ENCODE measurements at regions not wholly inside any gene's neighbourhood (a gene's known extent, or its start where the extent isn't known, plus 50 kb on each side); places are given as distances from the start of the nearest gene placed in this dataset.

- intact Hi-C loops (cut with micrococcal nuclease) = no loop called here
- Histone ChIP-seq H2AK5ac (ENCODE audit: low read depth, low read length) (no peak overlapping the region), H3K56ac (ENCODE audit: extremely low read depth, insufficient read depth, low read length) (no peak overlapping the region), H3K4me2 (ENCODE audit: low read depth, low read length) (no peak overlapping the region), H3K27me3 (ENCODE audit: control insufficient read depth, insufficient read depth, low read length) (no peaks in the 10 kb centered on the region), H3K79me1 (ENCODE audit: low read depth in 1 of 2, low read length in 2 of 2) (no peaks in the 10 kb centered on the region), H3K27ac (ENCODE audit: insufficient read depth, low read length) (no peak overlapping the region), H3K23ac (ENCODE audit: low read depth, low read length) (no peak overlapping the region), H4K20me1 (ENCODE audit: insufficient read depth, low read length) (no peaks in the 10 kb centered on the region), H3K9me1 (ENCODE audit: insufficient read depth, low read length) (no peaks in the 10 kb centered on the region), H2BK15ac (ENCODE audit: low read depth, low read length) (no peak overlapping the region), H2BK20ac (ENCODE audit: low read depth, low read length) (no peak overlapping the region), H3K4ac (ENCODE audit: low read depth, low read length) (no peak overlapping the region), H3K9ac (ENCODE audit: low read depth, low read length) (no peak overlapping the region), H3K4me3 (ENCODE audit: insufficient read depth, low read depth, low read length) (no peak overlapping the region), H3K9me3 (ENCODE audit: control insufficient read depth, insufficient read depth, low read length) (peaks cover 4% of the 10 kb centered on the region; the same call in 1 of the 2 replicates), H4K5ac (ENCODE audit: low read depth, low read length) (no peak overlapping the region), H4K8ac (ENCODE audit: low read depth in 2 of 2, low read length in 2 of 2) (no peak overlapping the region), H2AK9ac (replicated peaks; ENCODE audit: low read depth, low read length, poor library complexity) (no peak overlapping the region), H4K91ac (ENCODE audit: insufficient read depth, low read depth, low read length) (no peak overlapping the region), H2BK5ac (ENCODE audit: low read depth, low read length, poor library complexity, severe bottlenecking) (no peak overlapping the region), H3K18ac (ENCODE audit: low read depth, low read length) (no peak overlapping the region), H3K14ac (replicated peaks; ENCODE audit: low read depth, low read length) (no peak overlapping the region), H3K36me3 (ENCODE audit: control insufficient read depth, insufficient read depth, low read length) (no peaks in the 10 kb centered on the region), H3K4me1 (ENCODE audit: control insufficient read depth, insufficient read depth, low read length) (no peaks in the 10 kb centered on the region), H2AFZ (replicated peaks; ENCODE audit: low read length, poor library complexity) (no peak overlapping the region), H2BK120ac (ENCODE audit: low read depth, low read length) (no peak overlapping the region)
- ATAC-seq (ENCODE audit: low read depth) (no peak), DNase-seq (no peak)
- POLR2A ChIA-PET (ENCODE audit: unreplicated experiment) = no interaction called here
- in situ Hi-C loops (cut with MboI; ENCODE audit: low sequenced_read_pairs) = no loop called here
- dilution Hi-C loops (cut with HindIII; ENCODE audit: low sequenced_read_pairs, unreplicated experiment) = no loop called here
- no TSS peak for BruUV-seq (replicated peaks)
- TF ChIP-seq RCOR1 (IDR thresholded peaks at IDR 0.05; ENCODE audit: insufficient replicate concordance, low read length) = no peak
- TF ChIP-seq MXI1 (IDR thresholded peaks at IDR 0.05; ENCODE audit: borderline replicate concordance, low read depth, low read length) = no peak
- no peak for TF ChIP-seq POLR2A (IDR thresholded peaks at IDR 0.05; ENCODE audit: low read depth, low read length)
- no peak for TF ChIP-seq CTCF (conservative IDR thresholded peaks at IDR 0.05; ENCODE audit: low read depth, low read length)
- no peak for TF ChIP-seq SMC3 (IDR thresholded peaks at IDR 0.05; ENCODE audit: low read depth, low read length)
- no peak for TF ChIP-seq BHLHE40 (IDR thresholded peaks at IDR 0.05; ENCODE audit: low read depth, low read length)
- no peak for TF ChIP-seq FOS (IDR thresholded peaks at IDR 0.05; ENCODE audit: low read depth, low read length)
- TF ChIP-seq MAFK (IDR thresholded peaks at IDR 0.05; ENCODE audit: low read depth, low read length) = no peak
- no peak for TF ChIP-seq NFE2L2 (IDR thresholded peaks at IDR 0.05; ENCODE audit: low read depth, low read length)
- CTCF ChIA-PET = no interaction called here
Measured at GRCh38 chr9:12195456-12195855, 497.7 kb upstream of the TYRP1 start.

Measured in IMR-90 (cell line).